HAP-1 (cell line): ENCODE measurements at regions not wholly inside any gene's neighbourhood (a gene's known extent, or its start where the extent isn't known, plus 50 kb on each side); places are given as distances from the start of the nearest gene placed in this dataset.

Experiments
- DNase-seq, 2 experiments: peaks; one replicate each; pipeline ENCODE4 v3.0.0-alpha.2; 2016 to 2020; ENCODE audit warnings: low spot score in 2 of 2
- H3K27me3 ChIP-seq: fragments of 250-450 bp; sonication (Bioruptor Pico); 2 replicates; pipeline ENCODE4 v1.5.1; 2020; ENCODE audit warnings: low read depth, mild to moderate bottlenecking, moderate library complexity
- H3K36me3 ChIP-seq: fragments of 250-450 bp; sonication (Bioruptor Pico); replicated peaks from 2 replicates; pipeline ENCODE4 v1.5.1; 2020; ENCODE audit warnings: mild to moderate bottlenecking
- H3K4me1 ChIP-seq: fragments of 250-450 bp; sonication (Bioruptor Pico); 2 replicates; pipeline ENCODE4 v1.5.1; 2020; ENCODE audit warnings: mild to moderate bottlenecking
- H3K4me3 ChIP-seq: fragments of 250-450 bp; sonication (Bioruptor Pico); 2 replicates; pipeline ENCODE4 v1.5.1; 2020; ENCODE audit warnings: mild to moderate bottlenecking, moderate library complexity
- H3K9me3 ChIP-seq: fragments of 250-450 bp; sonication (Bioruptor Pico); 2 replicates; pipeline ENCODE4 v1.5.1; 2020; ENCODE audit warnings: mild to moderate bottlenecking, moderate library complexity
- in situ Hi-C: fragments of 300-500 bp; cut with MboI; formaldehyde crosslinking; loops from 3 replicates; pipeline ENCODE4 v1.14.3; 2020; ENCODE audit warnings: low sequenced_read_pairs, inconsistent platforms, mixed read lengths

- Histone ChIP-seq H3K9me3 (no peaks in the 10 kb centered on the region), H3K27me3 (no peaks in the 10 kb centered on the region), H3K36me3 (no peaks in the 10 kb centered on the region), H3K4me1 (no peaks in the 10 kb centered on the region), H3K4me3 (no peak overlapping the region)
- in situ Hi-C loops, result no loop called here
- DNase-seq, result no peak
Measured at GRCh38 chr3:1969281-1969680, 129.4 kb upstream of the CNTN4 start.

- H3K4me3 ChIP-seq, result no peak overlapping the region
- H3K36me3 ChIP-seq, result no peaks in the 10 kb centered on the region
- in situ Hi-C loops, result no loop called here
- no peak for DNase-seq
- no peaks in the 10 kb centered on the region for H3K27me3 ChIP-seq
- H3K4me1 ChIP-seq, result no peaks in the 10 kb centered on the region
- no peaks in the 10 kb centered on the region for H3K9me3 ChIP-seq
Measured at GRCh38 chr3:1971780-1972179, 126.9 kb upstream of the CNTN4 start.

- in situ Hi-C loops, result loop anchor here (25.0 kb wide), 1 partner anchor 893 kb away; the partner anchor contains the start of gene CNTN6
- Histone ChIP-seq H3K4me3 (no peak overlapping the region), H3K4me1 (no peaks in the 10 kb centered on the region), H3K27me3 (no peaks in the 10 kb centered on the region), H3K9me3 (no peaks in the 10 kb centered on the region), H3K36me3 (no peaks in the 10 kb centered on the region)
- DNase-seq, result no peak
Measured at GRCh38 chr3:1979961-1980615, 118.6 kb upstream of the CNTN4 start.

GRCh38 chr3:1987980-1988379 lies 110.7 kb upstream of the CNTN4 start:
- Histone ChIP-seq H3K36me3 (no peaks in the 10 kb centered on the region), H3K4me1 (no peaks in the 10 kb centered on the region), H3K4me3 (no peak overlapping the region), H3K9me3 (no peaks in the 10 kb centered on the region), H3K27me3 (no peaks in the 10 kb centered on the region)
- in situ Hi-C loops, result loop anchor here (25.0 kb wide), 1 partner anchor 901 kb away; the partner anchor contains the start of gene CNTN6
- peak; percentile 33 to 36 for DNase-seq

GRCh38 chr3:1998739-1999138 lies 99.9 kb upstream of the CNTN4 start:
- no peaks in the 10 kb centered on the region for H3K27me3 ChIP-seq
- no peak overlapping the region for H3K4me3 ChIP-seq
- in situ Hi-C loops, result loop anchor here (25.0 kb wide), 1 partner anchor 911 kb away; the partner anchor contains the start of gene CNTN6
- H3K36me3 ChIP-seq, result no peaks in the 10 kb centered on the region
- no peaks in the 10 kb centered on the region for H3K4me1 ChIP-seq
- H3K9me3 ChIP-seq, result no peaks in the 10 kb centered on the region
- DNase-seq, result no peak

GRCh38 chr3:2001306-2002108 lies 97.2 kb upstream of the CNTN4 start:
- no peak overlapping the region for H3K4me3 ChIP-seq
- H3K9me3 ChIP-seq, result no peaks in the 10 kb centered on the region
- no peak for DNase-seq
- no peaks in the 10 kb centered on the region for H3K4me1 ChIP-seq
- in situ Hi-C loops, result no loop called here
- no peaks in the 10 kb centered on the region for H3K36me3 ChIP-seq
- no peaks in the 10 kb centered on the region for H3K27me3 ChIP-seq

GRCh38 chr3:2023959-2024358 lies 74.7 kb upstream of the CNTN4 start:
- no peaks in the 10 kb centered on the region for H3K9me3 ChIP-seq
- H3K4me3 ChIP-seq, result no peak overlapping the region
- no peak for DNase-seq
- no peaks in the 10 kb centered on the region for H3K27me3 ChIP-seq
- in situ Hi-C loops, result no loop called here
- no peaks in the 10 kb centered on the region for H3K36me3 ChIP-seq
- no peaks in the 10 kb centered on the region for H3K4me1 ChIP-seq

GRCh38 chr3:2024713-2025112 lies 74.0 kb upstream of the CNTN4 start:
- Histone ChIP-seq H3K36me3 (no peaks in the 10 kb centered on the region), H3K4me1 (no peaks in the 10 kb centered on the region), H3K9me3 (no peaks in the 10 kb centered on the region), H3K4me3 (no peak overlapping the region), H3K27me3 (no peaks in the 10 kb centered on the region)
- DNase-seq, result no peak
- in situ Hi-C loops, result no loop called here

GRCh38 chr3:2029559-2029958 lies 69.1 kb upstream of the CNTN4 start:
- Histone ChIP-seq H3K27me3 (no peaks in the 10 kb centered on the region), H3K4me1 (no peaks in the 10 kb centered on the region), H3K36me3 (no peaks in the 10 kb centered on the region), H3K4me3 (no peak overlapping the region), H3K9me3 (no peaks in the 10 kb centered on the region)
- in situ Hi-C loops, result no loop called here
- no peak for DNase-seq

GRCh38 chr3:2036076-2036475 lies 62.6 kb upstream of the CNTN4 start:
- H3K4me1 ChIP-seq, result no peaks in the 10 kb centered on the region
- no peaks in the 10 kb centered on the region for H3K27me3 ChIP-seq
- no peak overlapping the region for H3K4me3 ChIP-seq
- DNase-seq, result no peak
- no peaks in the 10 kb centered on the region for H3K9me3 ChIP-seq
- no peaks in the 10 kb centered on the region for H3K36me3 ChIP-seq
- in situ Hi-C loops, result no loop called here

- H3K9me3 ChIP-seq, result no peaks in the 10 kb centered on the region
- no peak overlapping the region for H3K4me3 ChIP-seq
- H3K36me3 ChIP-seq, result no peaks in the 10 kb centered on the region
- DNase-seq, result no peak
- no peaks in the 10 kb centered on the region for H3K4me1 ChIP-seq
- in situ Hi-C loops, result no loop called here
- H3K27me3 ChIP-seq, result no peaks in the 10 kb centered on the region
Measured at GRCh38 chr3:2041931-2042330, 56.7 kb upstream of the CNTN4 start.
